ENCODE measurements at regions not wholly inside any gene's neighbourhood (a gene's known extent, or its start where the extent isn't known, plus 50 kb on each side); places are given as distances from the start of the nearest gene placed in this dataset.
"Not testable (repeated sequence)": the region's sequence is repeated elsewhere in the genome, so short reads cannot be mapped to it uniquely, and the experiment has no call there.

- H3K18ac ChIP-seq (ENCODE audit: extremely low read depth, low read length); H3K23ac ChIP-seq (ENCODE audit: insufficient read length); H3K9me3 ChIP-seq (ENCODE audit: insufficient read depth in 2 of 2, low read depth in 1 of 2, low read length in 1 of 2); H3K36me3 ChIP-seq (ENCODE audit: control insufficient read depth in 2 of 4, insufficient read depth in 4 of 4, low read length in 3 of 4); H4K20me1 ChIP-seq (replicated peaks in 1 of 2; ENCODE audit: control insufficient read depth in 1 of 2, insufficient read depth in 2 of 2, low read length in 2 of 2); H2BK20ac ChIP-seq (ENCODE audit: low read length); H3K23me2 ChIP-seq (ENCODE audit: low read depth, low read length); H3K79me1 ChIP-seq (ENCODE audit: low read depth, low read length); H2BK15ac ChIP-seq (ENCODE audit: low read length); H2AFZ ChIP-seq (ENCODE audit: low read length); H3K14ac ChIP-seq (ENCODE audit: insufficient read length); H3K4me1 ChIP-seq (replicated peaks in 1 of 4; ENCODE audit: control insufficient read depth in 3 of 4, insufficient read depth in 4 of 4, low read length in 3 of 4); H3K56ac ChIP-seq (replicated peaks; ENCODE audit: insufficient read length, low read depth, low read length); POLR2A ChIA-PET (ENCODE audit: partially characterized antibody); H4K8ac ChIP-seq (ENCODE audit: extremely low read depth, insufficient read depth, low read length); H3K27ac ChIP-seq (ENCODE audit: low read depth, low read length); H3K9ac ChIP-seq (replicated peaks in 1 of 4; ENCODE audit: extremely low read depth in 1 of 4, low read depth in 3 of 4, low read length in 3 of 4); H2BK5ac ChIP-seq (ENCODE audit: low read depth, low read length); CTCF ChIA-PET (ENCODE audit: partially characterized antibody); FAIRE-seq; H3K4ac ChIP-seq (replicated peaks; ENCODE audit: insufficient read length, low read depth, low read length); H3K79me2 ChIP-seq (ENCODE audit: control insufficient read depth in 1 of 2, insufficient read depth in 2 of 2, low read length in 2 of 2); H3K27me3 ChIP-seq (replicated peaks in 1 of 4; ENCODE audit: control insufficient read depth in 3 of 4, extremely low read depth in 1 of 4, insufficient read depth in 3 of 4, low read length in 3 of 4); H2BK12ac ChIP-seq (ENCODE audit: low read depth, low read length); H2BK120ac ChIP-seq (replicated peaks; ENCODE audit: low read depth, low read length); H2AK5ac ChIP-seq (ENCODE audit: low read depth, low read length); H4K5ac ChIP-seq (ENCODE audit: insufficient read length, low read depth, low read length); H4K91ac ChIP-seq (replicated peaks; ENCODE audit: insufficient read length, low read length): not testable (repeated sequence)
- peak; percentile 27; the same call in 1 of the 2 replicates for TF ChIP-seq TAF1 (IDR thresholded peaks at IDR 0.05; ENCODE audit: low read depth, low read length)
- Histone ChIP-seq H3K4me2 (ENCODE audit: insufficient read depth in 1 of 2, low read depth in 2 of 2, low read length in 2 of 2) (peak overlapping the region in 1 of 2 experiments; percentile 49; a peak in 1 of 4 replicates), H3K4me3 (ENCODE audit: extremely low read depth in 1 of 4, insufficient read depth in 2 of 4, low read depth in 3 of 4, low read length in 4 of 4) (peak overlapping the region in 2 of 4 experiments; percentile 33 to 42; a peak in 3 of 8 replicates)
- 4% methylated on average over 5 of the region's 69 CpGs; no CpG with 5 or more reads in 1 of the 2 experiments for WGBS, 2 experiments (ENCODE audit: extremely low coverage in 1 of 2, insufficient coverage in 1 of 2, insufficient read length in 1 of 2, insufficient replicate concordance in 2 of 2, low coverage in 1 of 2, low lambda C conversion rate in 2 of 2, missing lambda C conversion rate in 1 of 2)
- peak; percentile 33 to 69 for DNase-seq (ENCODE audit: low read depth in 1 of 2, low spot score in 2 of 2)
These were observed 84.5 kb upstream of the NBPF19 start for GRCh38 chr1:149390173-149390926.

- H4K8ac ChIP-seq (ENCODE audit: extremely low read depth, insufficient read depth, low read length); H3K27me3 ChIP-seq (replicated peaks in 1 of 4; ENCODE audit: control insufficient read depth in 3 of 4, extremely low read depth in 1 of 4, insufficient read depth in 3 of 4, low read length in 3 of 4); H2BK5ac ChIP-seq (ENCODE audit: low read depth, low read length); H3K79me1 ChIP-seq (ENCODE audit: low read depth, low read length); H3K9ac ChIP-seq (replicated peaks in 1 of 4; ENCODE audit: extremely low read depth in 1 of 4, low read depth in 3 of 4, low read length in 3 of 4); FAIRE-seq; H3K4me1 ChIP-seq (replicated peaks in 1 of 4; ENCODE audit: control insufficient read depth in 3 of 4, insufficient read depth in 4 of 4, low read length in 3 of 4); H3K18ac ChIP-seq (ENCODE audit: extremely low read depth, low read length); H2BK20ac ChIP-seq (ENCODE audit: low read length); H2AFZ ChIP-seq (ENCODE audit: low read length); H3K27ac ChIP-seq (ENCODE audit: low read depth, low read length); H4K5ac ChIP-seq (ENCODE audit: insufficient read length, low read depth, low read length); POLR2A ChIA-PET (ENCODE audit: partially characterized antibody); H4K91ac ChIP-seq (replicated peaks; ENCODE audit: insufficient read length, low read length); H2BK12ac ChIP-seq (ENCODE audit: low read depth, low read length); H2BK120ac ChIP-seq (replicated peaks; ENCODE audit: low read depth, low read length); H3K56ac ChIP-seq (replicated peaks; ENCODE audit: insufficient read length, low read depth, low read length); CTCF ChIA-PET (ENCODE audit: partially characterized antibody); H3K4ac ChIP-seq (replicated peaks; ENCODE audit: insufficient read length, low read depth, low read length); H3K4me2 ChIP-seq (ENCODE audit: insufficient read depth in 1 of 2, low read depth in 2 of 2, low read length in 2 of 2); H3K36me3 ChIP-seq (ENCODE audit: control insufficient read depth in 2 of 4, insufficient read depth in 4 of 4, low read length in 3 of 4); H3K9me3 ChIP-seq (ENCODE audit: insufficient read depth in 2 of 2, low read depth in 1 of 2, low read length in 1 of 2); H3K23ac ChIP-seq (ENCODE audit: insufficient read length); H4K20me1 ChIP-seq (replicated peaks in 1 of 2; ENCODE audit: control insufficient read depth in 1 of 2, insufficient read depth in 2 of 2, low read length in 2 of 2); H3K23me2 ChIP-seq (ENCODE audit: low read depth, low read length); H2AK5ac ChIP-seq (ENCODE audit: low read depth, low read length); H2BK15ac ChIP-seq (ENCODE audit: low read length); DNase-seq (ENCODE audit: low read depth in 1 of 2, low spot score in 2 of 2); H3K14ac ChIP-seq (ENCODE audit: insufficient read length); H3K79me2 ChIP-seq (ENCODE audit: control insufficient read depth in 1 of 2, insufficient read depth in 2 of 2, low read length in 2 of 2): not testable (repeated sequence)
- H3K4me3 ChIP-seq (ENCODE audit: extremely low read depth in 1 of 4, insufficient read depth in 2 of 4, low read depth in 3 of 4, low read length in 4 of 4), result peak overlapping the region in 1 of 4 experiments; percentile 33; a peak in 2 of 8 replicates
- no CpG with 5 or more reads among the region's 43 CpGs for WGBS, 2 experiments (ENCODE audit: extremely low coverage in 1 of 2, insufficient coverage in 1 of 2, insufficient read length in 1 of 2, insufficient replicate concordance in 2 of 2, low coverage in 1 of 2, low lambda C conversion rate in 2 of 2, missing lambda C conversion rate in 1 of 2)
These were observed 83.9 kb upstream of the NBPF19 start for GRCh38 chr1:149390931-149391330.
